Liver (tissue), 8 donors: ENCODE measurements at regions not wholly inside any gene's neighbourhood (a gene's known extent, or its start where the extent isn't known, plus 50 kb on each side); places are given as distances from the start of the nearest gene placed in this dataset.

ENCODE experiments used
- DNase-seq: peaks from one replicate; pipeline ENCODE4 v3.0.0-alpha.2; 2017; ENCODE audit warnings: low spot score
- H3K27ac ChIP-seq, 2 donors: one replicate each; pipeline ENCODE4 v1.7.0; 2013; ENCODE audit warnings: inconsistent platforms in 2 of 2, low read length in 2 of 2, control low read depth in 1 of 2, low read depth in 1 of 2, mild to moderate bottlenecking in 1 of 2
- H3K27me3 ChIP-seq, 4 donors: one replicate each; pipeline versions ENCODE4 v1.6.1 to v1.7.0; 2013; ENCODE audit warnings: low read length in 3 of 4, inconsistent platforms in 1 of 4, mild to moderate bottlenecking in 1 of 4, moderate library complexity in 1 of 4; ENCODE audit not compliant: control insufficient read depth in 4 of 4, insufficient read depth in 4 of 4
- H3K36me3 ChIP-seq, 4 donors: one replicate each; pipeline versions ENCODE4 v1.6.1 to v1.7.0; 2013; ENCODE audit warnings: low read length in 3 of 4, mild to moderate bottlenecking in 3 of 4, low read depth in 1 of 4, moderate library complexity in 1 of 4; ENCODE audit not compliant: control insufficient read depth in 4 of 4, insufficient read depth in 3 of 4
- H3K4me1 ChIP-seq, 4 donors: one replicate each; pipeline versions ENCODE4 v1.6.1 to v1.7.0; 2013; ENCODE audit warnings: low read length in 3 of 4, mild to moderate bottlenecking in 3 of 4, moderate library complexity in 1 of 4; ENCODE audit not compliant: control insufficient read depth in 4 of 4, insufficient read depth in 4 of 4
- H3K4me3 ChIP-seq, 3 donors: one replicate each; pipeline versions ENCODE4 v1.6.1 to v1.7.0; 2013; ENCODE audit warnings: low read length in 3 of 3, control low read depth in 1 of 3, low read depth in 1 of 3, mild to moderate bottlenecking in 1 of 3
- H3K9ac ChIP-seq, 2 donors: one replicate each; pipeline ENCODE4 v1.7.0; 2013; ENCODE audit warnings: low read length in 2 of 2, mild to moderate bottlenecking in 2 of 2, moderate library complexity in 2 of 2, control low read depth in 1 of 2, low read depth in 1 of 2
- H3K9me3 ChIP-seq, 4 donors: one replicate each; pipeline versions ENCODE4 v1.6.1 to v1.7.0; 2013; ENCODE audit warnings: low read length in 3 of 4; ENCODE audit not compliant: control insufficient read depth in 4 of 4
- CTCF ChIP-seq: fragments of 150-350 bp; IDR thresholded peaks from 2 replicates; pipeline ENCODE4 v1.5.1; 2017; ENCODE audit warnings: improper control_type of control experiment, low read depth, low read length; ENCODE audit not compliant: missing input control
- FOXA1 ChIP-seq: IDR thresholded peaks from 2 replicates; pipeline ENCODE4 v1.6.1; 2016; ENCODE audit warnings: antibody characterized with exemption
- FOXA2 ChIP-seq: IDR thresholded peaks from 2 replicates; pipeline ENCODE4 v1.6.1; 2016; ENCODE audit warnings: antibody characterized with exemption
- HNF4G ChIP-seq: IDR thresholded peaks from 2 replicates; pipeline ENCODE4 v1.6.1; 2016; ENCODE audit warnings: antibody characterized with exemption
- JUND ChIP-seq, 2 donors: IDR thresholded peaks; 2 replicates each; pipeline ENCODE4 v1.6.1; 2016; ENCODE audit warnings: antibody characterized with exemption in 2 of 2
- MAX ChIP-seq: IDR thresholded peaks from 2 replicates; pipeline ENCODE4 v1.6.1; 2016; ENCODE audit warnings: antibody characterized with exemption
- NR2F2 ChIP-seq: IDR thresholded peaks from 2 replicates; pipeline ENCODE4 v1.6.1; 2016; ENCODE audit warnings: antibody characterized with exemption
- RAD21 ChIP-seq, 2 donors: IDR thresholded peaks; 2 replicates each; pipeline ENCODE4 v1.6.1; 2016; ENCODE audit warnings: antibody characterized with exemption in 2 of 2, mild to moderate bottlenecking in 2 of 2
- REST ChIP-seq: IDR thresholded peaks from 2 replicates; pipeline ENCODE4 v1.6.1; 2016; ENCODE audit warnings: antibody characterized with exemption, mild to moderate bottlenecking
- RXRA ChIP-seq, 2 donors: IDR thresholded peaks; 2 replicates each; pipeline ENCODE4 v1.6.1; 2017 to 2018; ENCODE audit warnings: antibody characterized with exemption in 2 of 2, mild to moderate bottlenecking in 1 of 2
- TAF1 ChIP-seq: conservative IDR thresholded peaks from 2 replicates; pipeline ENCODE4 v1.6.1; 2016; ENCODE audit warnings: antibody characterized with exemption, mild to moderate bottlenecking
- ZBTB33 ChIP-seq: IDR thresholded peaks from 2 replicates; pipeline ENCODE4 v1.6.1; 2016; ENCODE audit warnings: antibody characterized with exemption
- WGBS: extraction: QIAGEN DNeasy Blood & Tissue Kit; methylation state at CpG from one replicate; pipeline ENCODE4 v1.1.7; 2013; 5-methylcytosine and 5-hydroxymethylcytosine counted together
- donor health status: healthy.
- donor health status: healthy.
- donor health status: healthy.
- donor health status: healthy.
- donor health status: healthy.

- Histone ChIP-seq H3K36me3 (no peaks in the 10 kb centered on the region), H3K27me3 (no peaks in the 10 kb centered on the region), H3K9ac (no peak overlapping the region), H3K27ac (no peak overlapping the region), H3K4me1 (peaks cover 0 to 12% (median 7%) of the 10 kb centered on the region in 4 donors), H3K9me3 (peaks cover 0 to 3% (median 0%) of the 10 kb centered on the region in 4 donors), H3K4me3 (no peak overlapping the region)
- DNase-seq, result no peak
- WGBS, result 88% methylated on average over 3 of the region's 3 CpGs
- TF ChIP-seq JUND (IDR thresholded peaks at IDR 0.05), result no peak
- TF ChIP-seq RAD21 (IDR thresholded peaks at IDR 0.05), result no peak
- TF ChIP-seq NR2F2, result no peak
- TF ChIP-seq MAX, result no peak
- TF ChIP-seq RXRA (IDR thresholded peaks at IDR 0.05), result no peak
- TF ChIP-seq REST, result no peak
- TF ChIP-seq FOXA1, result no peak
- no peak for TF ChIP-seq FOXA2
- no peak for TF ChIP-seq CTCF
Measured at GRCh38 chr2:16767789-16768476, 102.3 kb upstream of the CYRIA start.

- Histone ChIP-seq H3K27ac (no peak overlapping the region), H3K4me1 (peaks cover 0 to 12% (median 7%) of the 10 kb centered on the region in 4 donors), H3K9me3 (peaks cover 0 to 3% (median 0%) of the 10 kb centered on the region in 4 donors), H3K9ac (no peak overlapping the region), H3K36me3 (no peaks in the 10 kb centered on the region), H3K4me3 (no peak overlapping the region), H3K27me3 (no peaks in the 10 kb centered on the region)
- no peak for DNase-seq
- TF ChIP-seq TAF1, result no peak
- no peak for TF ChIP-seq HNF4G
- no peak for TF ChIP-seq ZBTB33
- 85% methylated on average over 7 of the region's 7 CpGs for WGBS
Measured at GRCh38 chr2:16765356-16765755, 99.7 kb upstream of the CYRIA start.
